ELR (cell line): ENCODE measurements at regions not wholly inside any gene's neighbourhood (a gene's known extent, or its start where the extent isn't known, plus 50 kb on each side); places are given as distances from the start of the nearest gene placed in this dataset.
"Not testable (repeated sequence)": the region's sequence is repeated elsewhere in the genome, so short reads cannot be mapped to it uniquely, and the experiment has no call there.

Source experiments
- DNase-seq: peaks from one replicate; pipeline ENCODE4 v3.0.0-alpha.2; 2015; ENCODE audit warnings: low read depth

- no peak for DNase-seq
Measured at GRCh38 chr9:108803428-108804065, 52.2 kb downstream of the ACTL7B start.

DNA sequence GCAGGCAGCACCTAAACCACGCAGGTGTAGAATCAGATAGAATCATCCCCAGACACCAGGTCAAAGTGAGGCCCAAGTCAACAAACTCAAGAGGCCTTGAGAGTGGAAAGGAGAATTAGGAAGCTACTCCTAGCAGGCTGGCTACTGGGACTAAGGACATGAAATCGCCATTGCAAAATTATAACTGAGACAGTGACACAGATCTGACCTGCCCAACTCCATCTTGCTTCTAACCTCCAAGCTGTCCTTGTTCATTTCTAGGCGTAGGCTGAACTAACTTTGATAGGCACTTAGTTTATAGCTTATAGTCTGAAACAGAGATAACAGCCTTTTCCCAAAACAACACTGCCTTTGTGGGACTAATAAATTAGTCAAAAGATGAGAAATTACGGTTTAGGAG, 52.8 kb downstream of the ACTL7B start:
- no peak for DNase-seq

DNA sequence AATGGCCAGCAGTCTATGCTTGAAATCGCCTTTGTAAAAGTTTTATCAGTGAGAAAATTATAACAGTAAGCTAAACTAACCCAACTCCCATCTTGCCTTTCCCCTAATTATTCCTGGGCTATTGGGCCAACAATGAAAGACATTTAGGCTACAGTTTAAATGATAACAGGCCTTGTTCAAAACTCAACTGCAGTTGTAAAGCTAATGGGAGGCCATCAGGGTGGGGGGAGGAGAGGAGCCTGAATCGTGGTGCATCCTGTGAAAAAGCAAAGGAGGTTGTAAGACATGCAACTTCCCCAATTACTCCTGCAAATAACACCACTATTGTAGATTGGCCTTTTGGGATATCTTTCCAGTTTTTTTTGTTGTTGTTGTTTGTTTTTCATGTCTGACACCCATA, 53.8 kb downstream of the ACTL7B start:
- no peak for DNase-seq

DNA sequence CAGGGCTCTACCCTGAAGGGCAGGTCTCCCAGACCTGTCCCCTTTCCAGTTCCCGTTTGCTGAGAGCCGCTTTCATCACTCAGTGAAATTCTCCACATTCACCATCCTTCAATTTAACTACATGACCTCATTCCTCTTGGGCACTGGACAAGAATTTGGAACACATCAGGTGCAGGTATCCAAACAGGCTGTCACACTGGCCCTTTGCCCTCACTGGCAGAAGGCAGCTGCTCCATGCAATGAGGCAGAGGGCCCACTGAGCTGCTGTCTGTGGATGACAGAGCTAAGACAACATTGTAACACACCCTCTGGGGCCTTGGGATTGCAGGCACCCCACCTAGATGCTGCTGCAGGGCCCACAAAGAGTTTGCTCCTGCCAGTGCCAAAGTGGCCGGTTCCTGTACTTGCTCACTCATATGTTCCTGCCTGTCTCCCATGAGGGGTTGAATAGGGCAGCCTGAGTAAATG, 55.1 kb downstream of the ACTL7B start:
- no peak for DNase-seq

- DNase-seq = no peak
Measured at GRCh38 chr9:108793573-108793972, 62.2 kb downstream of the ACTL7B start.

DNA sequence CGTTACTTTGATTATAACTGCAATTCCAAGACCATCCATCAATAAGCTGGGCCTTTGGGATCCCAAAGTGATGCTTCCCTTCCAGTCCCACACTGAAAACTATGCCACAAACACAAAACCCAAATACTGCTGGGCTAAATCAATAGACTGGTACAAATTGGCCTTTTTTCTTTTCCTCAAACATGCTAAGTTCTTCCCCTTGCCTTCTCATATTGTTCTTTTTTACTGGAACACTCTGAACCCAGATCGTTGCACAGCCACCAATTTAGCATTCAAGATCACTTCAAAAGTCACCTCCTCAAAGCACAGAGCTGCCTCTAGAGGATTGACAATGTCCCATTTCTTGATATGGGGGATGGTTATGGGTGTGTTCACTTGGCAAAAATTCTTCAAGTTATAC, 66.0 kb downstream of the ACTL7B start:
- DNase-seq = no peak

DNA sequence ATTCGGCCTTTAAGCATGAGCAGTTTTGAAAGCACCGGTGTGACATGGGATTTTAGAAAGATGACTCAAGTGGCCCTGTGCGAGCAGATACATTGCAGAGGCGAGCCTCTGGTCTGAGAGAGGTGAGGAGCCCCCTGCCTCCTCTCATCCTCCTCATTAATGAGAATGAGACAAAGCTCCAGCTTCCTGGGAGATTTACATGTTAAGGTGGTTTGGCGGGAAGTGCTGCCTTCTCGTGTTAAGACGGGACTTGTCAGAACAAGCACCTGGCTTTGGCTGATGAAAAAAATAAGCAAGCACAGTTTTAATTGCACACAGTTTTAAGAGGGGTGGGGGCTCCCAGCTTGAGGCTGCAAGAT, 68.1 kb downstream of the ACTL7B start:
- DNase-seq = no peak

- DNase-seq = peak; percentile 35
Measured at GRCh38 chr9:108786901-108787689, 68.7 kb downstream of the ACTL7B start.

GRCh38 chr9:108786322-108786721, 69.5 kb downstream of the ACTL7B start:
- no peak for DNase-seq

DNA sequence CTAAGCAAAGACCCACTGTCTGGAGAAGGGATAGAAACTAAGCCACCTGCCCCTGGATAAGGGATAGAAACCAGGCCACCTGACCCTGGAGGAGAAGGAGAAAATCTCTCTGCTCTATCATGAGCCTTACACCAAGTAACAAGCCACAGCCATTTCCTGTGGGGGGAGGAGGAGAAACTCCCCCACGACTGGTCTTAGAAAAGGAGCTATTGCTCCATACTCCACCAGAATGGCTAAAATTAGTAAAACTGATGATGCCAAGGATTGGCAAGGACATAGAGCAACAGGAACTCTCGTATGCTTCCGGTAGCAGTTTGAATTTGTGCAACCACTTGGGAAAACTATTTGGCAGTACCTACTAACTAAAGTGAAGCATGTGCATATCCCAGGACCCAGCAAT, 70.8 kb downstream of the ACTL7B start:
- DNase-seq = no peak

DNA sequence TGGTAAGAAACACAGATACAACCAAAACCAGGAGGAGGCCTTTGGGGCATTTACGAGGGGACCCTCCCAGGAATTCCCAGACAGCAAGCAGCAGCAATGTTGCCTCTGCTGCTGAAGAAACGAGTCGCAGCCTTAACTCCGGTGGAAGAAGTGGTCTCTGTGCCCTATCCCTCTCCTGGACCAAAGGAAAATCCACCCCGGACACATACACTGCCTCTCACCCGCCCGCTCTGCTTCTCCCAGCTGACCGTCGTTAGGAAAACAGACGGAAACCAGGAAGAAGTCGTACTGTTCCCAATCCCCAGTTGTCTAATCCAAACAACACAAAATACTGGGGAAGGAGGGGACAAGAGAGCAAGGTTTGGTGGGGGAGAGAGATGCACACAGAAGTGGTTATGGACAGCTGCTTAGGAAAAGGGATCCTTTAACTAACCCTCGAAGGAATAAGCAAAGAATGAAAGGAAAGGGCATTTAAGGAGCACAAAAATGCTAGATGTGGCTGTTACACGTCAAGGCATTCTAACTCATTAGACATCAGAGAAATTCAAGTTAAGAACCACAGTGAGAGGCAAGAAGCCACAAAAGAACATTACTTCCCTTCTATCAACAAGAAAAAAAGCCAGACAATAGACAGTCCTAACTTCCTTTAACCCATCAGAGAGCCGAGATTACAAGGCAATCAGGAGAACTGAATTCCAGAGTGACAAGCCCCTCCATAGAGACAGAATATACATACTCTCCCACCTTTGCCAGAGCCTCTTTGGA, 71.9 kb downstream of the ACTL7B start:
- no peak for DNase-seq

GRCh38 chr9:108783326-108783725, 72.5 kb downstream of the ACTL7B start:
- DNase-seq = no peak

- no peak for DNase-seq
Measured at GRCh38 chr9:108780942-108781734, 74.6 kb downstream of the ACTL7B start.

DNA sequence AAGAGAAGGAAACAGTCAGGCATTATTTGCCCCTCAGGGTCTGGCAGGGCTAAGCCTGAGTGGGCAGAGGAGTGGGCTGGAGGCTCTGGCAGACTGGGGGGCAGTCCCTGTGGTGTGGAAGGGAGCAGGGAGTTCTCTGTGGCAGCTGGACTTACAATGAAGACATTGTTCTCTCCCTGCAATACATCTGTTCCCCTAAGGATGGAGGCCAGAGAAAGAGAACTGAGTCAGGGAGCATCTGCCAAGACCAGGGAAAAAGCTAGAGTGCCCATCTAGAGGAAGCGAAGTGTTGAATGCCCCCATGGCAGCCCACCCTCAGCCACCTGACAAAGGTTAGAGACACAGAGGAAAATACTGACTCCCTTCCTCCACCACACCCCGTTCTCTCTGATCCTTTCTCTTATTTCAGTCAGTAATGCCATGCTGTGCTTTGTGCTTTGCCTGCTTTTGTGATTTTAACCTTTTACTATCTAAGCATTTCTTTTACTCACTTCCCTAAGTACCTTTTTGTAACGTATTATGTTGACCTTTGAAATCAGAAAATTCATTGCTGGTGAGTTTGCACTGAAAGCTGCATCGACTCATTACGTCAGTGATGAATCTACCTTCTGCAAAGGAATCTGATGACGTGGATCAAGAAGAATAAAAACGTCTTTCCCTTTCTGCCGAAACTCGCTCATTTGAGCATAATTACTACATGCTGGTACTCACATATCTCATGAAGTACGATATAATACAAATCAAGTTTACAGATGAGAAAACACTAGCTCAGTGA, 76.0 kb downstream of the ACTL7B start:
- DNase-seq = no peak

- peak; percentile 17 for DNase-seq
Measured at GRCh38 chr9:108776920-108777639, 78.7 kb downstream of the ACTL7B start.

DNA sequence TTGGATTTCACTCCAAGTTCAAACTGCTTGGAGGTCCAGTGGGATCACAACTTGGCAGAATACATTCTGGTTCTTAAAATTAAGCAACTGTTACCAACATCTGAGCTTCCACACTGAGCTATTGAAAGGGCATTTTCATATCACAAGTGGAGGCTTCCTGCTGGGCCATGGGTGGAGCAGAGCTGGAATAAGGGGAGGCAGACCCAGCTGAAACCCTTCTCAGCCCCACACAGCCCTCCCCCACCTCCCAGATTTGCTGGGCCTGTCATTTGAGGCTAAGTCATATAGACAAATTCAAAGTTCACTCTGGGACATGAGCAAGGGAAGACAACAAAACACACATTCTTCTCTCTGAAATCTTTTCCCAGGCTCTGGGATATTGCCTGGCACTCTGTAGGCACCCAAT, 79.9 kb downstream of the ACTL7B start:
- DNase-seq = no peak

DNA sequence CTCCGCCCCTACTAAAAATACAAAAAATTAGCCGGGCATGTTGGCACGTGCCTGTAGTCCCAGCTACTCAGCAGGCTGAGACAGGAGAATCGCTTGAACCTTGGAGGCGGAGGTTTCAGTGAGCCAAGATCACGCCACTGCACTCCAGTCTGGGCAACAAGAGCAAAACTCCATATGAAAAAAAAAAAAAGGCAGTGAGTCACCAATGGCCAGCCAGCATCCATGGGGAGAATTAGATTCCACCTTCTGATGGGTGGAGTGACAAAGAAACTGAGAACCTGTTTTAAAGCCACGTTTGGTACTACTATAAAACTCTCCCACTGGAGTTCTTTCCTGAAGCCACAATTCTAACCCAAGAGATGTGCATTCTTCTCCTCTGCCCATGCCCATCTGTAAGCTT, 81.7 kb downstream of the ACTL7B start:
- not testable (repeated sequence) for DNase-seq

GRCh38 chr9:108772301-108772894, 83.4 kb downstream of the ACTL7B start:
- no peak for DNase-seq

- no peak for DNase-seq
Measured at GRCh38 chr9:108768744-108769143, 87.0 kb downstream of the ACTL7B start.

DNA sequence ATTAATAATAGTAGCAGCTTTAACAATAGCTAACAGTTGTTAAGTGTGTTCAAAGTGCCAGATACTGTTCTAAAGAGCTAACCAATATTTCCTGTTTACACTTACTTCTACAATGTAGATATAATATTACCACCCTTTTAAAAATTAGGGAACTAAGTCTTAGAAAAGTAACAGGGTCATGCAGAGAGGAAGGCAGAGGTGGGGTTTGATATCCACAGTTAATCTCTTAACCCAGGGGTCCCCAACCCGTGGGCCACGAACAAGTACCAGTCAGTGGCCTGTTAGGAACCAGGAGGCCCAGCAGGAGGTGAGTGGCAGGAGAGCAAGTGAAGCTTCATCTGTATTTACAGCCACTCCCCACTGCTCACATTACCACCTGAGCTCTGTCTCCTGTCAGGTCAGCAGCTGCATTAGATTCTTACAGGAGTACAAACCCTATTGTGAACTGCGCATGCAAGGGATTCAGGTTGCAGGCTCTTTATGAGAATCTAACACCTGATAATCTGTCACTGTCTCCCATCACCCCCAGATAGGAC, 89.1 kb downstream of the ACTL7B start:
- DNase-seq = no peak
